HG03432 (cell line): ENCODE measurements at regions not wholly inside any gene's neighbourhood (a gene's known extent, or its start where the extent isn't known, plus 50 kb on each side); places are given as distances from the start of the nearest gene placed in this dataset.

Experiments used
- ATAC-seq: cut with Tn5 transposase; IDR thresholded peaks from one replicate; pipeline ENCODE4 v1.9.1; 2021; ENCODE audit warnings: mild to moderate bottlenecking, moderate library complexity; ENCODE audit not compliant: unreplicated experiment

- no peak for ATAC-seq
These were observed 49.8 kb upstream of the ACSF3 start for GRCh38 chr16:89043636-89044417.
